Endothelial cell (in vitro differentiated cells): ENCODE measurements at regions not wholly inside any gene's neighbourhood (a gene's known extent, or its start where the extent isn't known, plus 50 kb on each side); places are given as distances from the start of the nearest gene placed in this dataset.

Source experiments
- DNase-seq: peaks from one replicate; pipeline ENCODE4 v3.0.0; 2021; ENCODE audit warnings: low spot score
- H3K27ac Mint-ChIP-seq: one replicate; pipeline ENCODE4 v1.8.0; 2021; ENCODE audit warnings: mixed read lengths, inconsistent platforms; ENCODE audit not compliant: unreplicated experiment
- H3K27me3 Mint-ChIP-seq: one replicate; pipeline ENCODE4 v1.8.0; 2021; ENCODE audit warnings: mild to moderate bottlenecking, moderate library complexity, mixed read lengths, inconsistent platforms; ENCODE audit not compliant: unreplicated experiment
- H3K36me3 Mint-ChIP-seq: one replicate; pipeline ENCODE4 v1.8.0; 2021; ENCODE audit warnings: mild to moderate bottlenecking, low read depth, mixed read lengths, inconsistent platforms; ENCODE audit not compliant: unreplicated experiment
- H3K4me1 Mint-ChIP-seq: one replicate; pipeline ENCODE4 v1.8.0; 2021; ENCODE audit warnings: mild to moderate bottlenecking, mixed read lengths, inconsistent platforms; ENCODE audit not compliant: unreplicated experiment
- H3K4me3 Mint-ChIP-seq: one replicate; pipeline ENCODE4 v1.8.0; 2021; ENCODE audit warnings: mild to moderate bottlenecking, mixed read lengths, inconsistent platforms; ENCODE audit not compliant: unreplicated experiment
- H3K9me3 Mint-ChIP-seq: one replicate; pipeline ENCODE4 v1.8.0; 2021; ENCODE audit warnings: mixed read lengths, inconsistent platforms; ENCODE audit not compliant: unreplicated experiment
- TF ChIP-seq, protein P1 (sequence below): fragments of 200-600 bp; sonication (generic); IDR thresholded peaks from one replicate; pipeline ENCODE4 v1.5.0; 2021; ENCODE audit warnings: antibody characterized with exemption; ENCODE audit not compliant: unreplicated experiment

GRCh38 chr18:78527984-78528383 is 451.6 kb upstream of the SALL3 start:
- Mint-ChIP-seq H3K27me3 (peaks cover 3% of the 10 kb centered on the region), H3K4me3 (no peak overlapping the region), H3K4me1 (no peaks in the 10 kb centered on the region), H3K9me3 (peaks cover 42% of the 10 kb centered on the region), H3K36me3 (peaks cover 16% of the 10 kb centered on the region), H3K27ac (no peak overlapping the region)
- TF ChIP-seq, protein P1, sequence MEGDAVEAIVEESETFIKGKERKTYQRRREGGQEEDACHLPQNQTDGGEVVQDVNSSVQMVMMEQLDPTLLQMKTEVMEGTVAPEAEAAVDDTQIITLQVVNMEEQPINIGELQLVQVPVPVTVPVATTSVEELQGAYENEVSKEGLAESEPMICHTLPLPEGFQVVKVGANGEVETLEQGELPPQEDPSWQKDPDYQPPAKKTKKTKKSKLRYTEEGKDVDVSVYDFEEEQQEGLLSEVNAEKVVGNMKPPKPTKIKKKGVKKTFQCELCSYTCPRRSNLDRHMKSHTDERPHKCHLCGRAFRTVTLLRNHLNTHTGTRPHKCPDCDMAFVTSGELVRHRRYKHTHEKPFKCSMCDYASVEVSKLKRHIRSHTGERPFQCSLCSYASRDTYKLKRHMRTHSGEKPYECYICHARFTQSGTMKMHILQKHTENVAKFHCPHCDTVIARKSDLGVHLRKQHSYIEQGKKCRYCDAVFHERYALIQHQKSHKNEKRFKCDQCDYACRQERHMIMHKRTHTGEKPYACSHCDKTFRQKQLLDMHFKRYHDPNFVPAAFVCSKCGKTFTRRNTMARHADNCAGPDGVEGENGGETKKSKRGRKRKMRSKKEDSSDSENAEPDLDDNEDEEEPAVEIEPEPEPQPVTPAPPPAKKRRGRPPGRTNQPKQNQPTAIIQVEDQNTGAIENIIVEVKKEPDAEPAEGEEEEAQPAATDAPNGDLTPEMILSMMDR: no peak
- no peak for DNase-seq

DNA sequence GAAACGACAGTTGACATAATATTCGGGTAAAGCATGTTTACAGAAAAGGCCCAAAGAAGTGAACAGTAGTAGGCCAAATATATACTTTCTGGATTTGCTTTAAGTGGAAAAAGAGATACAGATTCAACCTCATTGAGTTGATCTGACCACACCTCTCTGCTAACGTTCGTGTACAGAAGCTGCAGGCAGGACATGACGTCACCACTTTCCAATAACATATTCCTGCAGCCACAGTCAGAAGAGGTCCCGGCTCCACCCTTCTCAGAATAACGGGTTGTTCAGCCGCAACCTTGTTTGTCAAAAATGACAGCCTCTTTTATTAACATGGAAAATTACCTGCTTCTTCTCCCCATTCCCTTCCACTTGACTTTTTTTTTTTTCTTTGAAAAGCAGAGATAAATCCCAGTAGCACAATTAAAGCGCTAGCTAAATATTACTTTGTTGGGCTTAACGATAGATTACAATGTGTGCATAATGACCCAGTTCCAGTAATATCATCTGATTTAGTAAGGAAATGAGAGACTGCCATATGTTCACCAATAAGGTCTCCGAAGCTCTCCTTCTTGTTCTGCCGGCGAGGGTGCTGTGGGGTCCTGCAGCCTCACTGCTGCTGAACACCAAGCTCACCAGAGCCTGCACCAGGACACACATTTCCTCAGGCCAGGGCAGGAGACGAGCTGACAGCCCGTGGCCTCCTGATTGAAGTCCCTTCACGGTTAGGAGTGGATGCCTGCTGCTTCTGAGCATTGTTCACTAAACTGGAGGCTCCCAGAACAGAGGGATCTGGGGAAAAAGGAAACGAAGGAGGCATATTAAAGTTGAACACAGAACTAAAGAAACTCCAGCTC is 451.0 kb upstream of the SALL3 start:
- Mint-ChIP-seq H3K9me3 (peaks cover 36% of the 10 kb centered on the region), H3K27me3 (peaks cover 3% of the 10 kb centered on the region), H3K4me3 (no peak overlapping the region), H3K4me1 (no peaks in the 10 kb centered on the region), H3K36me3 (peaks cover 12% of the 10 kb centered on the region), H3K27ac (no peak overlapping the region)
- TF ChIP-seq, protein P1: no peak
- DNase-seq: no peak

- Mint-ChIP-seq H3K27ac (no peak overlapping the region), H3K27me3 (peaks cover 2% of the 10 kb centered on the region), H3K9me3 (peaks cover 29% of the 10 kb centered on the region), H3K4me3 (no peak overlapping the region), H3K4me1 (no peaks in the 10 kb centered on the region), H3K36me3 (peaks cover 6% of the 10 kb centered on the region)
- TF ChIP-seq, protein P1: no peak
- no peak for DNase-seq
Measured at GRCh38 chr18:78531637-78532036, 448.0 kb upstream of the SALL3 start.

GRCh38 chr18:78538669-78539440 is 440.8 kb upstream of the SALL3 start:
- Mint-ChIP-seq H3K27ac (no peak overlapping the region), H3K4me1 (no peaks in the 10 kb centered on the region), H3K36me3 (peaks cover 13% of the 10 kb centered on the region), H3K27me3 (peaks cover 6% of the 10 kb centered on the region), H3K4me3 (no peak overlapping the region), H3K9me3 (peaks cover 23% of the 10 kb centered on the region)
- no peak for DNase-seq
- TF ChIP-seq, protein P1: no peak
